Naive thymus-derived CD8-positive, alpha-beta T cell (primary cell): ENCODE measurements at regions not wholly inside any gene's neighbourhood (a gene's known extent, or its start where the extent isn't known, plus 50 kb on each side); places are given as distances from the start of the nearest gene placed in this dataset.

Experiments used
- ATAC-seq, 2 donors: fragments of 150-1000 bp; cut with Tn5 transposase in 1 of 2; sonication (Bioruptor Pico), chemical (Tn5 transposase) in 1 of 2; 1 replicate in 1 of 2; 2 replicates in 1 of 2; pipeline ENCODE4 v1.10.0; 2021; ENCODE audit warnings: mild to moderate bottlenecking in 2 of 2, moderate library complexity in 2 of 2
- POLR2A ChIA-PET: fragments of 350-600 bp; sonication (Branson Sonifier 250); formaldehyde crosslinking; loops from one replicate; lab custom pipeline; 2021; ENCODE audit warnings: antibody characterized with exemption; lab: Charles Lee
- DNase-seq, 10 donors: peaks; one replicate each; pipeline versions ENCODE4 v3.0.0 to v3.0.0-alpha.2; 2020 to 2022
- H3K27ac Mint-ChIP-seq, 10 donors: one replicate each; pipeline ENCODE4 v1.8.0; 2020 to 2022; ENCODE audit warnings: mild to moderate bottlenecking in 10 of 10, mixed read lengths in 10 of 10, moderate library complexity in 4 of 10, inconsistent platforms in 1 of 10
- H3K27me3 Mint-ChIP-seq, 5 donors: one replicate each; pipeline ENCODE4 v1.8.0; 2021 to 2022; ENCODE audit warnings: mixed read lengths in 5 of 5
- H3K36me3 Mint-ChIP-seq, 3 donors: one replicate each; pipeline ENCODE4 v1.8.0; 2020 to 2022; ENCODE audit warnings: mixed read lengths in 3 of 3, mild to moderate bottlenecking in 2 of 3, inconsistent platforms in 1 of 3
- H3K4me1 Mint-ChIP-seq, 4 donors: one replicate each; pipeline ENCODE4 v1.8.0; 2021 to 2022; ENCODE audit warnings: mixed read lengths in 4 of 4
- H3K4me3 Mint-ChIP-seq, 10 donors: one replicate each; pipeline ENCODE4 v1.8.0; 2020 to 2022; ENCODE audit warnings: mild to moderate bottlenecking in 10 of 10, mixed read lengths in 10 of 10, moderate library complexity in 6 of 10, inconsistent platforms in 1 of 10
- H3K9me3 Mint-ChIP-seq, 9 donors: one replicate each; pipeline ENCODE4 v1.8.0; 2020 to 2022; ENCODE audit warnings: mixed read lengths in 9 of 9, mild to moderate bottlenecking in 3 of 9, inconsistent platforms in 1 of 9, moderate library complexity in 1 of 9

DNA sequence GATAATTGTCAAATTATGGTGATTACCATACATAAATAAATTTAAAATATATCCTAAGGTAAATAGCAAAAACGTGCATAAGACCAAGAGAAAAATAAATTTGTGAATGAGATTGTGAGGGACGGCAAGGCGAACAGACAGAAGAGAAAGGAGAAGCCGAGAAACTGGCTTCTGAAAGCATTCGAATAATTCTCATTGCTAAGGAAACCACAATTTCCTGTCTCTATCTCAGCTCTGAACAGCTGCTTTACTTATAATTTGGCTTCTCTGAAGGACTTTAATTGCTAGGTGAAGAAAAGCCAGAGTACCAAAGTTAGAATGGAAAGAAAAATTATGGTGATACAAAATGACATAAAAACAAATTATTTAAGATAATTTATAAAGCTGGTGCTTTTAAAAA is 79.0 kb upstream of the RGS17 start:
- POLR2A ChIA-PET, result no interaction called here
- Mint-ChIP-seq H3K27me3 (peaks cover 0 to 10% (median 3%) of the 10 kb centered on the region in 5 donors), H3K4me3 (no peak overlapping the region), H3K4me1 (peaks cover 0 to 9% (median 2%) of the 10 kb centered on the region in 4 donors), H3K27ac (no peak overlapping the region), H3K36me3 (no peaks in the 10 kb centered on the region), H3K9me3 (no peaks in the 10 kb centered on the region)
- ATAC-seq, result no peak
- peak in 3 of 10 donors; percentile 3 to 13 (median 10) for DNase-seq

- H3K4me1 Mint-ChIP-seq, result peaks cover 0 to 9% (median 2%) of the 10 kb centered on the region in 4 donors
- H3K27me3 Mint-ChIP-seq, result peaks cover 0 to 4% (median 0%) of the 10 kb centered on the region in 5 donors
- no peak overlapping the region for H3K4me3 Mint-ChIP-seq
- ATAC-seq, result no peak
- POLR2A ChIA-PET, result no interaction called here
- no peaks in the 10 kb centered on the region for H3K9me3 Mint-ChIP-seq
- no peak overlapping the region for H3K27ac Mint-ChIP-seq
- H3K36me3 Mint-ChIP-seq, result no peaks in the 10 kb centered on the region
- no peak for DNase-seq
Observed at GRCh38 chr6:153208706-153209105, 77.6 kb upstream of the RGS17 start.

DNA sequence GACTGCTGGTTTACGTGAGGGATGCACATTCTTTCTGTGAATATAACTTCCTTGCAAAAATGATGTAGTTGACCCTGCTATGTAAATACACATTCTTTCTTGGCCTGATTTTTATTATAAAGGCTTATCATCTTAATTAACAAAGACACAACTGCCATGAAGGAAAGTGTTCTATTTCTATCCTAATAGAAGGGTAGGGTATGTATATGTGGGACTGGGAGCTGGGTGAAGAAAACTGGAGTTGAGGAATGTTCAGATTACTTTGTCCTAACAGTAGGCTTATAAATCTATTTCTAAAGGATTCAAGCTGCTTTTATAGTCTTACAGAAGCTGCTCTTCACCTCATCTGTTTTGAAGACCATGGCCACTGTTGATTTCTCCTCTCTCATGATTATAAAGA is 76.5 kb upstream of the RGS17 start:
- no peaks in the 10 kb centered on the region for H3K9me3 Mint-ChIP-seq
- H3K27ac Mint-ChIP-seq, result no peak overlapping the region
- no peak for DNase-seq
- H3K36me3 Mint-ChIP-seq, result no peaks in the 10 kb centered on the region
- H3K4me3 Mint-ChIP-seq, result no peak overlapping the region
- no peak for ATAC-seq
- peaks cover 0 to 9% (median 2%) of the 10 kb centered on the region in 4 donors for H3K4me1 Mint-ChIP-seq
- POLR2A ChIA-PET, result no interaction called here
- H3K27me3 Mint-ChIP-seq, result peaks cover 0 to 4% (median 0%) of the 10 kb centered on the region in 5 donors

- H3K36me3 Mint-ChIP-seq, result no peaks in the 10 kb centered on the region
- no peak overlapping the region for H3K27ac Mint-ChIP-seq
- H3K27me3 Mint-ChIP-seq, result peaks cover 0 to 4% (median 0%) of the 10 kb centered on the region in 5 donors
- H3K4me1 Mint-ChIP-seq, result peaks cover 0 to 7% (median 2%) of the 10 kb centered on the region in 4 donors
- ATAC-seq (no peak), DNase-seq (no peak)
- POLR2A ChIA-PET, result no interaction called here
- H3K9me3 Mint-ChIP-seq, result no peaks in the 10 kb centered on the region
- H3K4me3 Mint-ChIP-seq, result no peak overlapping the region
Observed at GRCh38 chr6:153207006-153207405, 75.9 kb upstream of the RGS17 start.

DNA sequence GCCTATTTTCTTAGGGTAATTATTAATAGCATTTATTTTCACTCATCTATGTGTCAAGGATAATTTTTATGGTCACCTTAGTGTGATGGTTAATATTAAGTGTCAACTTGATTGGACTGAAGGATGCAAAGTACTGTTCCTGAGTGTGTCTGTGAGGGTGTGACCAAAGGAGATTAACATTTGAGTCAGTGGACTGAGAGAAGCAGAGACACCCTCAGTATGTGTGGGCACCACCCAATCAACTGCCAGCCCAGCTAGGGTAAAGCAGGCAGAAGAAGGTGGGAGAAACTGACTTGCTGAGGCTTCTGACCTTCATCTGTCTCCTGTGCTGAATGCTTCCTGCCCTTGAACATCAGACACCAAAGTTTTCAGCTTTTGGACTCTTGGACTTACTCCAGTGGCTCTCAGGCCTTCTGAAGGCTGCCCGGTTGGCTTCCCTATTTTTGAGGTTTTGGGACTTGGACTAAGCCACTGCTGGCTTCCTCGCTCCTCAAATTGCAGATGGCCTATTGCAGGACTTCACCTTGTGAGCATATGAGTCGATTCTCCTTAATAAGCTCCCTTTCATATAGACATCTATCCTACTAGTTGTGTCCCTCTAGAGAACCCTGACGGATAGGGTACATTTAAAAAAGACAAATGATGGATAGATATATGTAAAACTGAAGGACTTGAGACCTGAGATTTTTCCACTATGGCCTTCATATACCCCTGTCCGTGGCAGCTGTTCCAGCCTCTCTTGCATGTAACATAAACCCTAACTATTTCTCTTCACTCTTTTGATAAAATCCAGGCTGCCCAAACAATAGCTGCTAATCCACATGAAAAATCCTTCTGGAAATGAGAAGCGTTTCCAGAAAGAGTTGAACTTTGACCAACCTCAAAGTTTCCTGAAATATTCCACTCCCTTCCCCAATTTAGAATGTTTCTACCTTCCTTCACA is 62.1 kb upstream of the RGS17 start:
- DNase-seq (no peak), ATAC-seq (no peak)
- POLR2A ChIA-PET, result no interaction called here
- Mint-ChIP-seq H3K36me3 (no peaks in the 10 kb centered on the region), H3K4me1 (no peaks in the 10 kb centered on the region), H3K27ac (no peak overlapping the region), H3K27me3 (peaks cover 0 to 3% (median 0%) of the 10 kb centered on the region in 5 donors), H3K4me3 (no peak overlapping the region), H3K9me3 (peaks cover 0 to 11% (median 0%) of the 10 kb centered on the region in 9 donors)

GRCh38 chr6:153183925-153184324 is 52.8 kb upstream of the RGS17 start:
- DNase-seq (no peak), ATAC-seq (no peak)
- Mint-ChIP-seq H3K36me3 (peaks cover 0 to 11% (median 0%) of the 10 kb centered on the region in 3 donors), H3K27me3 (peaks cover 0 to 6% (median 2%) of the 10 kb centered on the region in 5 donors), H3K4me1 (no peaks in the 10 kb centered on the region), H3K27ac (no peak overlapping the region), H3K4me3 (no peak overlapping the region), H3K9me3 (peaks cover 0 to 14% (median 1%) of the 10 kb centered on the region in 9 donors)
- POLR2A ChIA-PET, result no interaction called here
